LNCAP (cell line): ENCODE measurements at regions not wholly inside any gene's neighbourhood (a gene's known extent, or its start where the extent isn't known, plus 50 kb on each side); places are given as distances from the start of the nearest gene placed in this dataset.

Source experiments
- TF ChIP-seq, protein P1 (sequence below): fragments of 450-650 bp; IDR thresholded peaks from 2 replicates; pipeline ENCODE4 v1.5.1; 2017; ENCODE audit warnings: mild to moderate bottlenecking

DNA sequence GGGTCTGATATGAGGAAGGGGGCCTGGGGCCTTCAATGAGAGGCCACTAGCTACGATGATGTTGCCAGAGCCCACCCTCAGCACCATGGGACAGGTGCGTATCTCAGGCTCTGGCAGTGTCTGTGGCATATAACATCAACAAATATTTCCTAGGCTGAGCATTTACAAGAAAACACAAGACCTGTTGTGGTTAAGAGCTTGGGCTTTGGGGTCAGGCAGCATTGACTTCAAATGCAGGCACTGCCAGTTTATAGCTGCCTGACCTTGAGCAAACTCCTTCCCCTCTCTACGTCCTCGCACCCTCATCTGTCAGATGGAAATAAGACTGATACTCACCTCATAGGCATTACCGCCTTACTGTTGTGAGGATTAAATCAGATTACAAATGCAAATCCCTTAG lies 156.0 kb downstream of the KATNAL1 start:
- TF ChIP-seq, protein P1, sequence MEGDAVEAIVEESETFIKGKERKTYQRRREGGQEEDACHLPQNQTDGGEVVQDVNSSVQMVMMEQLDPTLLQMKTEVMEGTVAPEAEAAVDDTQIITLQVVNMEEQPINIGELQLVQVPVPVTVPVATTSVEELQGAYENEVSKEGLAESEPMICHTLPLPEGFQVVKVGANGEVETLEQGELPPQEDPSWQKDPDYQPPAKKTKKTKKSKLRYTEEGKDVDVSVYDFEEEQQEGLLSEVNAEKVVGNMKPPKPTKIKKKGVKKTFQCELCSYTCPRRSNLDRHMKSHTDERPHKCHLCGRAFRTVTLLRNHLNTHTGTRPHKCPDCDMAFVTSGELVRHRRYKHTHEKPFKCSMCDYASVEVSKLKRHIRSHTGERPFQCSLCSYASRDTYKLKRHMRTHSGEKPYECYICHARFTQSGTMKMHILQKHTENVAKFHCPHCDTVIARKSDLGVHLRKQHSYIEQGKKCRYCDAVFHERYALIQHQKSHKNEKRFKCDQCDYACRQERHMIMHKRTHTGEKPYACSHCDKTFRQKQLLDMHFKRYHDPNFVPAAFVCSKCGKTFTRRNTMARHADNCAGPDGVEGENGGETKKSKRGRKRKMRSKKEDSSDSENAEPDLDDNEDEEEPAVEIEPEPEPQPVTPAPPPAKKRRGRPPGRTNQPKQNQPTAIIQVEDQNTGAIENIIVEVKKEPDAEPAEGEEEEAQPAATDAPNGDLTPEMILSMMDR = no peak

DNA sequence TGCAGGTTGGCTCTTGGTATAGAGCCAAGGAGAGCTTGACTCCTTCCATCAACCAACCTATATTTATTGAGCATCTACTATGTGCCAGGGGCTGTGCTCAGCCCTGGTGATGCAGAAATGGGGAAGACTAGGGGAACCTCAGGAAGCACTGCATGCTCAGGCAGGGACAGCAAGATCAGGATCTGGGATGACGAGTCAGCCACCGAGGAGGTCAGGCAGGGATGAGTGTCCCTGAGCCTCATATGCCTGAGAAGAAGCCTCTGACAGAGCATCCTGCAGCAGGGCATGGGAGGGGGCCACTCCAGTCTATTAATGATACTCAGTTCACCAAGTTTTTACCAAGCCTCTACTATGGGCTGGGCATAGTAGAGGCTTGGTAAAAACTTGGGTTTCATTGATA lies 158.1 kb downstream of the KATNAL1 start:
- TF ChIP-seq, protein P1 = no peak

DNA sequence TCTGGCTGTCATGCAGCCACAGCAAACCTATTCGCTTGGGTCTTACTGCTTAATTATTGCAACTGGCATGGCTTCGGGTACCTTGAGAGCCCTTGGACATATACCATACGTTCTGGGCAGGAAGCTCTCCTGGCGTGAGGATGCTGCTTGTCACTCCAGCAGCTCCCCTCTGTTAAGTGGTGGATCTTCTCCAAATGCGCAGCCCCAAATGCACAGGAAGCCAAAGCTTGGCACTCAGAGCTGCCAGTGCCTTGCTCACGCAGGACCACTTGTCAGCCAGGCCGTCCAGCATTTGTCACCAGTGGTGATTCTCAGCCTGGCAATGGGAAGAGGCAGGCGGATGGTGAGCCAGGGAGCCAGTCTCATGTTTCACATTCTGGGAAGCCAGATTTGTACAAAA lies 158.6 kb downstream of the KATNAL1 start:
- TF ChIP-seq, protein P1 = no peak

DNA sequence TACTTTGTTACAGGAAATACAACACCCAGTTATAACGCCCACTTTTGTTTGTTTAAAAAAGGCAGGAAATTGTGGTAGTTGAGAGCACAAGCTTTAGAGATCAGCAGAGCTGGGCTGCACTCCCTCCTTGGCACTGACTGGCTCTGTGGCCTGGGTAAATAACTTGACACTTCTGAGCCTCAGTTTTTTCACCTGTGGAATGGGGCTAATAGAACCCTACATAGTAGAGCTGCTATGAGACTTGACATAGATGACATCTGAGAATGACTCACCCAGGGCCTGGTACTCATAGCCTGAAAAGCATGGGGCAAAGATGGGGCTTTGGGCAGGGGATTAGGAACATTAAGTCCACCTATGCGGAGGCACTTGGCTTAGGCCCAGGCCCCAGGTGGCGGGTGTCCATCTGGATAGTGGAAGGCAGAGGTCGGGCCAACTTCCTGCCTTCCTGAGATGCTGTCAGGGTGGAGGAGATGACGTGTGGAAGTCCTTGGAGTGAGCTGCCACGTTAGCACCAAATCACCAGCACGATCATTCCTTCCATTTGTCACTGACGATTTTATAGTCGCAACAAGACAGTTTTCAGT lies 159.1 kb downstream of the KATNAL1 start:
- TF ChIP-seq, protein P1 = no peak

DNA sequence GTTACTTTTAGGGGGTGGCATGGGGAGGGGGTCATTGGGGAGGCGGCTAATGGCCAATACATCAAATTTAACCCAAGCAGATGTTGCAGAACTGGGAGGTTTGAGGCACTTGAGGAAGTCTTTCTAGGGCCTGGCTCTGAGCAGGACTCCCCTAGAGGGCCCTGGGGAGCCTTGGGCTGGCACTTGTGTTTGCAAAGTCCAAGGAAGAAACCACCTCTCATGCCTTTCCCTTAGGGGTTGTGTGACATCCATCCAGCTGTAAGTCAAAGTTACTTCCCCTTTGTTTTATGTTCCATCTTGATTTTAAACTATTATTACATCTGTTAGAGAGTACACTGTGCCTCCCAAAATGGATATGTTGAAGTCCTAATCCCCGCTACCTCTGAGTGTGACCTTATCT lies 159.9 kb downstream of the KATNAL1 start:
- TF ChIP-seq, protein P1 = no peak

DNA sequence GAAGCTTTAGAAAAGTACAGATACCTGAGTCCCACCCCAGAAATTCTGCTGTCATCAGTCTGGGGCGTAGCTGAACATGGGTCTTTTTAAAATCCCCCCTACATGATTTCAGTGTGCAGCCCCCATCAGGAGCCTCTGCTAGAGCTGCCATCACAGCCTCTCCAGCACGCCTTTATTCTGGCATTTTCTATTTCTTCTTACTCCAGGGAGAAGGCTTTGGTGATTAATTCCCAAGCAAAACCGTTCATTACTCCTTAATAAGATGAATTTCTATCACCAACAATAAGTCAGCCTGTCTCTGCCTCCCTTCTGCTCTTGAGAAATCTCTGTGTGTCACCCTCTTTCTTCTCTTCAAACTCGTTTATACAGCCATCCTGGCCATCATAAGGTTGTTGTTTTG lies 160.3 kb downstream of the KATNAL1 start:
- TF ChIP-seq, protein P1 = no peak

DNA sequence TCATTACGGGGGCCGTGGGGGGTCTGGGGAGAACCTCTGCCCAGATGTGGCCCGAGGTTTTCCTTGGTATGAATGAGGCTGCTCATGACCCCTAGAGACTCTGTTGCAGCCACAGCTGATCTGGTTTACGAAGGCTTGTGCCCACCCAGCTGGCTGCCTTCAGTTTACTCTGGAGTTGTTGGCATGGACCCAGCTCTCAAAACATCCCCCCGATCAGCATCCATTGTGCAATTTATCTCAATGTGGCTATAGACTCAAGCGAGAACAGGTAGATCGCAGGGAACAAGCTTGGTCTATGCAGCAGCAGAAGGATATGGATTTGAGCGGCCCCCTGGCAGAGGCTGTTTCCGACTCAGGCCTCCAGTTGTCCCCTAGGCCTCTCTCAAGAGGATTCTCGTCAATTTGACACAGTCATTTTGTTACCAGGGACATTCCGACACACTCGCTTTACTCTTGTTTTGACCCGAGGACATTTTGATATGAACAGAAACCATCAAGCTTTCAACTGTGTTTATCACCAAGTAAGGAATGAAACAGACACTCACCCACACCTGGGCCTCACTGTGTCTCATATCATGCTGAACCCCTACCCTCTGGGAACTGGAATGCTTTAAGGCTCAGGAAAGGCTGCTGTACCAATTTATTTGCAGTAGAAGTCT lies 161.5 kb downstream of the KATNAL1 start:
- TF ChIP-seq, protein P1 = no peak
